ENCODE measurements at regions not wholly inside any gene's neighbourhood (a gene's known extent, or its start where the extent isn't known, plus 50 kb on each side); places are given as distances from the start of the nearest gene placed in this dataset.

- H3K79me2 ChIP-seq (ENCODE audit: control insufficient read depth, low read length) = no peaks in the 10 kb centered on the region
- no peaks in the 10 kb centered on the region for H3K36me3 ChIP-seq (ENCODE audit: control insufficient read depth, low read length)
- no peaks in the 10 kb centered on the region for H3K27me3 ChIP-seq (ENCODE audit: control insufficient read depth, low read length)
- H3K9me3 ChIP-seq (ENCODE audit: control insufficient read depth, insufficient read depth, low read length) = no peaks in the 10 kb centered on the region
- no peaks in the 10 kb centered on the region for H3K9me2 ChIP-seq (replicated peaks; ENCODE audit: control insufficient read depth, low read length)
- no peak overlapping the region for H3K4me3 ChIP-seq (ENCODE audit: low read length)
- H3K4me1 ChIP-seq (ENCODE audit: control insufficient read depth, low read length) = no peaks in the 10 kb centered on the region
- TF ChIP-seq EZH2phosphoT487 (IDR thresholded peaks at IDR 0.05; ENCODE audit: borderline replicate concordance, low read length) = no peak
- TF ChIP-seq, protein P1, sequence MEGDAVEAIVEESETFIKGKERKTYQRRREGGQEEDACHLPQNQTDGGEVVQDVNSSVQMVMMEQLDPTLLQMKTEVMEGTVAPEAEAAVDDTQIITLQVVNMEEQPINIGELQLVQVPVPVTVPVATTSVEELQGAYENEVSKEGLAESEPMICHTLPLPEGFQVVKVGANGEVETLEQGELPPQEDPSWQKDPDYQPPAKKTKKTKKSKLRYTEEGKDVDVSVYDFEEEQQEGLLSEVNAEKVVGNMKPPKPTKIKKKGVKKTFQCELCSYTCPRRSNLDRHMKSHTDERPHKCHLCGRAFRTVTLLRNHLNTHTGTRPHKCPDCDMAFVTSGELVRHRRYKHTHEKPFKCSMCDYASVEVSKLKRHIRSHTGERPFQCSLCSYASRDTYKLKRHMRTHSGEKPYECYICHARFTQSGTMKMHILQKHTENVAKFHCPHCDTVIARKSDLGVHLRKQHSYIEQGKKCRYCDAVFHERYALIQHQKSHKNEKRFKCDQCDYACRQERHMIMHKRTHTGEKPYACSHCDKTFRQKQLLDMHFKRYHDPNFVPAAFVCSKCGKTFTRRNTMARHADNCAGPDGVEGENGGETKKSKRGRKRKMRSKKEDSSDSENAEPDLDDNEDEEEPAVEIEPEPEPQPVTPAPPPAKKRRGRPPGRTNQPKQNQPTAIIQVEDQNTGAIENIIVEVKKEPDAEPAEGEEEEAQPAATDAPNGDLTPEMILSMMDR (IDR thresholded peaks at IDR 0.05; ENCODE audit: low read depth, low read length, poor library complexity, severe bottlenecking) = no peak
- H3K4me2 ChIP-seq (ENCODE audit: low read length) = no peak overlapping the region
- no peaks in the 10 kb centered on the region for H3F3A ChIP-seq (ENCODE audit: control insufficient read depth, insufficient read depth)
- H3K27ac ChIP-seq (ENCODE audit: low read depth, low read length) = no peak overlapping the region
- H4K20me1 ChIP-seq (ENCODE audit: control insufficient read depth, insufficient read depth, low read depth, low read length) = no peaks in the 10 kb centered on the region
Observed at GRCh38 chr12:13471471-13471870, 274.9 kb downstream of the EMP1 start.

- Histone ChIP-seq H3K4me3 (ENCODE audit: low read length) (no peak overlapping the region), H3K4me1 (ENCODE audit: control insufficient read depth, low read length) (no peaks in the 10 kb centered on the region)
Observed at GRCh38 chr12:13465635-13466034, 269.1 kb downstream of the EMP1 start.

GRCh38 chr12:13463189-13463588 lies 266.7 kb downstream of the EMP1 start:
- H3K4me3 ChIP-seq (ENCODE audit: low read length) = no peak overlapping the region
- no peaks in the 10 kb centered on the region for H3K79me2 ChIP-seq (ENCODE audit: control insufficient read depth, low read length)
- H3F3A ChIP-seq (ENCODE audit: control insufficient read depth, insufficient read depth) = no peaks in the 10 kb centered on the region
- H4K20me1 ChIP-seq (ENCODE audit: control insufficient read depth, insufficient read depth, low read depth, low read length) = no peaks in the 10 kb centered on the region
- H3K4me1 ChIP-seq (ENCODE audit: control insufficient read depth, low read length) = no peaks in the 10 kb centered on the region
- no peak overlapping the region for H3K4me2 ChIP-seq (ENCODE audit: low read length)
- H3K9me3 ChIP-seq (ENCODE audit: control insufficient read depth, insufficient read depth, low read length) = no peaks in the 10 kb centered on the region
- no peaks in the 10 kb centered on the region for H3K9me2 ChIP-seq (replicated peaks; ENCODE audit: control insufficient read depth, low read length)
- TF ChIP-seq EZH2phosphoT487 (IDR thresholded peaks at IDR 0.05; ENCODE audit: borderline replicate concordance, low read length) = no peak
- TF ChIP-seq, protein P1 (IDR thresholded peaks at IDR 0.05; ENCODE audit: low read depth, low read length, poor library complexity, severe bottlenecking) = no peak
- H3K27me3 ChIP-seq (ENCODE audit: control insufficient read depth, low read length) = no peaks in the 10 kb centered on the region
- H3K27ac ChIP-seq (ENCODE audit: low read depth, low read length) = no peak overlapping the region
- H3K36me3 ChIP-seq (ENCODE audit: control insufficient read depth, low read length) = no peaks in the 10 kb centered on the region

More at GRCh38 chr12:13465635-13466034, 269.1 kb downstream of the EMP1 start:
- no peaks in the 10 kb centered on the region for H3K36me3 ChIP-seq (ENCODE audit: control insufficient read depth, low read length)
- no peaks in the 10 kb centered on the region for H4K20me1 ChIP-seq (ENCODE audit: control insufficient read depth, insufficient read depth, low read depth, low read length)
- H3K9me3 ChIP-seq (ENCODE audit: control insufficient read depth, insufficient read depth, low read length) = no peaks in the 10 kb centered on the region
- no peaks in the 10 kb centered on the region for H3K9me2 ChIP-seq (replicated peaks; ENCODE audit: control insufficient read depth, low read length)
- H3K79me2 ChIP-seq (ENCODE audit: control insufficient read depth, low read length) = no peaks in the 10 kb centered on the region
- no peak overlapping the region for H3K4me2 ChIP-seq (ENCODE audit: low read length)
- TF ChIP-seq, protein P1 (IDR thresholded peaks at IDR 0.05; ENCODE audit: low read depth, low read length, poor library complexity, severe bottlenecking) = no peak
- no peak for TF ChIP-seq EZH2phosphoT487 (IDR thresholded peaks at IDR 0.05; ENCODE audit: borderline replicate concordance, low read length)
- no peaks in the 10 kb centered on the region for H3F3A ChIP-seq (ENCODE audit: control insufficient read depth, insufficient read depth)
- H3K27ac ChIP-seq (ENCODE audit: low read depth, low read length) = no peak overlapping the region
- H3K27me3 ChIP-seq (ENCODE audit: control insufficient read depth, low read length) = no peaks in the 10 kb centered on the region

- no peaks in the 10 kb centered on the region for H3F3A ChIP-seq (ENCODE audit: control insufficient read depth, insufficient read depth)
- H3K4me1 ChIP-seq (ENCODE audit: control insufficient read depth, low read length) = no peaks in the 10 kb centered on the region
- H3K36me3 ChIP-seq (ENCODE audit: control insufficient read depth, low read length) = no peaks in the 10 kb centered on the region
- no peaks in the 10 kb centered on the region for H4K20me1 ChIP-seq (ENCODE audit: control insufficient read depth, insufficient read depth, low read depth, low read length)
- no peaks in the 10 kb centered on the region for H3K27me3 ChIP-seq (ENCODE audit: control insufficient read depth, low read length)
- H3K27ac ChIP-seq (ENCODE audit: low read depth, low read length) = no peak overlapping the region
- H3K4me2 ChIP-seq (ENCODE audit: low read length) = no peak overlapping the region
- H3K9me3 ChIP-seq (ENCODE audit: control insufficient read depth, insufficient read depth, low read length) = no peaks in the 10 kb centered on the region
- H3K4me3 ChIP-seq (ENCODE audit: low read length) = no peak overlapping the region
- no peak for TF ChIP-seq EZH2phosphoT487 (IDR thresholded peaks at IDR 0.05; ENCODE audit: borderline replicate concordance, low read length)
- TF ChIP-seq, protein P1 (IDR thresholded peaks at IDR 0.05; ENCODE audit: low read depth, low read length, poor library complexity, severe bottlenecking) = no peak
- no peaks in the 10 kb centered on the region for H3K9me2 ChIP-seq (replicated peaks; ENCODE audit: control insufficient read depth, low read length)
- no peaks in the 10 kb centered on the region for H3K79me2 ChIP-seq (ENCODE audit: control insufficient read depth, low read length)
Observed at GRCh38 chr12:13462450-13462849, 265.9 kb downstream of the EMP1 start.
